Lung (tissue), 11 donors: ENCODE measurements at regions not wholly inside any gene's neighbourhood (a gene's known extent, or its start where the extent isn't known, plus 50 kb on each side); places are given as distances from the start of the nearest gene placed in this dataset.

Experiments used
- ATAC-seq: fragments of 200-7000 bp; cut with Tn5 transposase; one replicate; pipeline ENCODE4 v1.9.1; 2020; ENCODE audit warnings: moderate number of reproducible peaks; ENCODE audit not compliant: insufficient read depth, low FRiP score
- DNase-seq, 3 donors: peaks; one replicate each; pipeline ENCODE4 v3.0.0-alpha.2; 2013 to 2017
- H3K27ac ChIP-seq, 2 donors: one replicate each; pipeline ENCODE4 v1.5.1; 2013; ENCODE audit warnings: mild to moderate bottlenecking in 2 of 2, moderate library complexity in 2 of 2, control low read depth in 1 of 2, inconsistent platforms in 1 of 2, low read depth in 1 of 2, low read length in 1 of 2
- H3K27me3 ChIP-seq, 3 donors: one replicate each; pipeline ENCODE4 v1.5.1; 2013; ENCODE audit warnings: low read length in 2 of 3; ENCODE audit not compliant: control insufficient read depth in 3 of 3, insufficient read depth in 3 of 3
- H3K36me3 ChIP-seq, 4 donors: one replicate each; pipeline ENCODE4 v1.5.1; 2013; ENCODE audit warnings: low read length in 4 of 4, mild to moderate bottlenecking in 1 of 4, moderate library complexity in 1 of 4; ENCODE audit not compliant: control insufficient read depth in 4 of 4, insufficient read depth in 4 of 4
- H3K4me1 ChIP-seq, 5 donors: one replicate each; pipeline ENCODE4 v1.5.1; 2013; ENCODE audit warnings: low read length in 5 of 5, mild to moderate bottlenecking in 2 of 5, moderate library complexity in 1 of 5; ENCODE audit not compliant: control insufficient read depth in 5 of 5, insufficient read depth in 5 of 5
- H3K4me3 ChIP-seq: one replicate; pipeline ENCODE4 v1.5.1; 2013; ENCODE audit warnings: mild to moderate bottlenecking, control low read depth, moderate library complexity
- H3K9ac ChIP-seq, 2 donors: one replicate each; pipeline ENCODE4 v1.5.1; 2013; ENCODE audit warnings: low read length in 2 of 2, control low read depth in 1 of 2; ENCODE audit not compliant: insufficient read depth in 1 of 2
- H3K9me3 ChIP-seq, 4 donors: one replicate each; pipeline ENCODE4 v1.5.1; 2013; ENCODE audit warnings: low read length in 3 of 4, mild to moderate bottlenecking in 1 of 4, moderate library complexity in 1 of 4; ENCODE audit not compliant: control insufficient read depth in 4 of 4, insufficient read depth in 3 of 4
- WGBS, 2 donors: extraction: QIAGEN DNeasy Blood & Tissue Kit; methylation state at CpG; one replicate each; pipeline ENCODE4 v1.1.7; 2013; 5-methylcytosine and 5-hydroxymethylcytosine counted together
- TF ChIP-seq, protein P1 (sequence below): IDR thresholded peaks from 2 replicates; pipeline ENCODE4 v1.5.1; 2012; ENCODE audit warnings: mild to moderate bottlenecking; ENCODE audit errors: control extremely low read depth, extremely low read depth
- donor health status: control.
- donor health status: control.
- donor health status: Bipolar disorder and iron deficiency.
- donor health status: healthy.
- donor health status: DM: yes; HTN: yes; CAD: no.

DNA sequence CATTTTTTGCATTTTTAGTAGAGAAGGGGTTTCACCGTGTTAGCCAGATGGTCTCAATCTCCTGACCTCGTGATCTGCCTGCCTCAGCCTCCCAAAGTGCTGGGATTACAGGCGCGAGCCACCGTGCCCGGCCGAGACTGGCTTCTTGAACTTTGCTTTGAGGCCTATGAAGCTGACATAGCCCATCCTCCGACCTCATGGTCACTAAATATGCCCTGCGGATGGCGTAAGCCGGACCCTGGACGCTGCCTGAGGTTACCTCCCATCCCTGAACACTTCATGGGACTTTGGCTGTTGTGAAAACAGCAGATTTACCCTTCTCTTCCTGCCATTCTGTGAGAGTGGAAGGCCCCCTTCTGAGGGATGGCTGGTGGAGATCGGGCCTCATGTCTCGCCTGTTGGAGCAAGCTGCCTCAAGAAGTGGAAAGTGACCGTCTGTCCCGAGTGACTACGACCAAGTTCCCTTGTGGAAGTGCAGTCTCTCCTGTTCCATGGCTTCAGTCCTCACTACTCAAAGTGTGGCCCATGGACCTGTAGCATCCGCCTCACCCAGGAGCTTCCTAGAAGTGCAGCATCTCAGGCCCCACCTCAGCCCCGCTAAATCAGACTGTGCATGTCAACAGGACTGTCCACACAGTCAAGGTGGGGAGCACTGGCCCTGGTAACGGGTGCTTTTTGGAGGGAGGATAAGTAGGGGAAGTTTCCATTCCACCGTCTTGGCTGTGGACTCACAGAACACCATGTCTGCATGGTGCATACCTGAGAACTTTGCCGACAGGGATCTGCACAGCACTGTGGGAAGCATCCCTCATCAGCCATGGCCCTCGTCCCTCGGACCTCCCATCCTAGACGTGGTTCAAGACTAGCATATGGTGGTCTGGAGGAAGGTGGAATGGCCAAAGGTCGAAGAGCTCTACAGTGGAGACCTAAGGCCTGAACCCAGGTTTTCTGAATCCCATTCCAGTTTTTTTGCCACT is 210.5 kb upstream of the SHH start:
- ATAC-seq, result no peak
- no peak overlapping the region for H3K4me3 ChIP-seq
- no peak for DNase-seq
- no peaks in the 10 kb centered on the region for H3K36me3 ChIP-seq
- 88 to 89% methylated on average over 26 of the region's 26 CpGs for WGBS, 2 donors
- no peak overlapping the region for H3K9ac ChIP-seq
- no peak overlapping the region for H3K27ac ChIP-seq
- TF ChIP-seq, protein P1, sequence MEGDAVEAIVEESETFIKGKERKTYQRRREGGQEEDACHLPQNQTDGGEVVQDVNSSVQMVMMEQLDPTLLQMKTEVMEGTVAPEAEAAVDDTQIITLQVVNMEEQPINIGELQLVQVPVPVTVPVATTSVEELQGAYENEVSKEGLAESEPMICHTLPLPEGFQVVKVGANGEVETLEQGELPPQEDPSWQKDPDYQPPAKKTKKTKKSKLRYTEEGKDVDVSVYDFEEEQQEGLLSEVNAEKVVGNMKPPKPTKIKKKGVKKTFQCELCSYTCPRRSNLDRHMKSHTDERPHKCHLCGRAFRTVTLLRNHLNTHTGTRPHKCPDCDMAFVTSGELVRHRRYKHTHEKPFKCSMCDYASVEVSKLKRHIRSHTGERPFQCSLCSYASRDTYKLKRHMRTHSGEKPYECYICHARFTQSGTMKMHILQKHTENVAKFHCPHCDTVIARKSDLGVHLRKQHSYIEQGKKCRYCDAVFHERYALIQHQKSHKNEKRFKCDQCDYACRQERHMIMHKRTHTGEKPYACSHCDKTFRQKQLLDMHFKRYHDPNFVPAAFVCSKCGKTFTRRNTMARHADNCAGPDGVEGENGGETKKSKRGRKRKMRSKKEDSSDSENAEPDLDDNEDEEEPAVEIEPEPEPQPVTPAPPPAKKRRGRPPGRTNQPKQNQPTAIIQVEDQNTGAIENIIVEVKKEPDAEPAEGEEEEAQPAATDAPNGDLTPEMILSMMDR, result no peak
- peaks cover 0 to under 1% (median 0%) of the 10 kb centered on the region in 3 donors for H3K27me3 ChIP-seq
- H3K4me1 ChIP-seq, result no peaks in the 10 kb centered on the region
- peaks cover 0 to 4% (median 0%) of the 10 kb centered on the region in 4 donors for H3K9me3 ChIP-seq

DNA sequence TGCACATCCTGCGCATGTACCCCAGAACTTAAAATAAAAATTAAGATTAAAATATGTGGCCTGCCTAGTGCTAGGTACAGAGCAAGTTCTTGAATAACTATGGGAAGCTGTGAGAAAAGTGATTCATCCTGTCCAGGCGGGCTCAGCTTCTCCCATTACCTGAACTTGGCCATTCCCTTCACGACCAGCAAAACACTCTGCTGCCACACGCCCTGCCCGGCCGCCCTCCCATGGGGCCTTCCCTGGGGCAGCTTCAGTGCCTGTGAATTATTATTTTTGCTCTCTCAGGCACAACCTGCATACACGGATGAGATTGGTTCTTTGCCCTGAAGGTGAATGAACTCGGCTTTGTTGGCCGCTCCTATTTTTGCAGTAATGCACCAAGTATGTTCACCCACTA is 209.2 kb upstream of the SHH start:
- WGBS, 2 donors, result 92 to 93% methylated on average over 9 of the region's 9 CpGs

DNA sequence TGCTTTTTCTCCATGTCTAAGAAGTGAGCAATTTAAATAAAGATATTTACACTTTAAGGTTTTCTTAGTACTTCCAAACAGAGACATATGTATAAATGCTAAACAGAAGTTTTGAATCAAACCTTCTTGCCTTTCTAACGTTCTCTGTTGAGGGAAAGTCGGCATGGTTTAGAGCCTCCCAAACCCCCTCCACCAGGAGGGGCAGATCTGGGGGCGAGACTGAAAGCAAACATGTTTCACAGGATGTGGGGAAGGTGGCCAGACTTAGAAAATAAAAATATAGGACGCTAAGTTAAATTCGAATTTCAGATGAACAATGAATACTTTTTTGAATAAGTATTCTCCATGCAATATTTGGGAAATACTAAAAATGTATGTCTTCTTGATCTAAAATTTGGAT is 208.3 kb upstream of the SHH start:
- no peak overlapping the region for H3K9ac ChIP-seq
- no peaks in the 10 kb centered on the region for H3K27me3 ChIP-seq
- WGBS, 2 donors, result 78 to 88% methylated on average over 5 of the region's 5 CpGs
- H3K27ac ChIP-seq, result no peak overlapping the region
- ATAC-seq (no peak), DNase-seq (no peak)
- no peaks in the 10 kb centered on the region for H3K36me3 ChIP-seq
- H3K4me3 ChIP-seq, result no peak overlapping the region
- TF ChIP-seq, protein P1, result no peak
- H3K9me3 ChIP-seq, result peaks cover 0 to 5% (median 0%) of the 10 kb centered on the region in 4 donors
- H3K4me1 ChIP-seq, result no peaks in the 10 kb centered on the region

More for the DNA sequence above, 209.2 kb upstream of the SHH start:
- Histone ChIP-seq H3K9me3 (peaks cover 0 to 4% (median 0%) of the 10 kb centered on the region in 4 donors), H3K4me1 (no peaks in the 10 kb centered on the region), H3K27me3 (no peaks in the 10 kb centered on the region), H3K4me3 (no peak overlapping the region), H3K27ac (no peak overlapping the region), H3K9ac (no peak overlapping the region), H3K36me3 (no peaks in the 10 kb centered on the region)
- DNase-seq, result no peak
- TF ChIP-seq, protein P1, result no peak
- ATAC-seq, result no peak
